ENCODE measurements at regions not wholly inside any gene's neighbourhood (a gene's known extent, or its start where the extent isn't known, plus 50 kb on each side); places are given as distances from the start of the nearest gene placed in this dataset.
A peak's percentile ranks its signal among the peaks of the same experiment; 100 is the strongest.

DNA sequence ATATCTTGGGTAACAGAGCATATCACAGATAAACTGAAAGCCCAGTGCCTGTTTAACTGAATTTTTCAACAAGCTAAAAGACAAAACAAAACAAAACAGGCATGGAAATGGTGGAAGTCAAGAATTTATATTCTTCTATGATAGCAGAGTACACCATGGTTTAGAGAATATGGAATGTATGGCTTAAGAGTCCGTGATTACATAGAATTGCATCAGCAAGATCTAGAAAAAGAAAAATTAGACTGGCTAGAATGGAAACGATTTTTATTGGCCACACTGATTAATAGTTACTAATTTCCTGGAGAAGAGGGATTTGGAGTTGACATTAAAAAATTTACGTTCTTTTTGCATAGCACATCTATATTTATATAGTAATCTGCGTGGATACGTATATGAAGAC is 435.2 kb upstream of the DPPA4 start:
- H3K36me3 Mint-ChIP-seq (ENCODE audit: low read depth): no peaks in the 10 kb centered on the region
- intact Hi-C loops (cut with micrococcal nuclease): no loop called here
- no peaks in the 10 kb centered on the region for H3K27me3 Mint-ChIP-seq (ENCODE audit: insufficient read depth)
- H3K4me1 Mint-ChIP-seq (ENCODE audit: low read depth): no peaks in the 10 kb centered on the region
- H3K4me3 Mint-ChIP-seq: no peak overlapping the region
- peaks cover 23% of the 10 kb centered on the region for H3K9me3 Mint-ChIP-seq
- no peak overlapping the region for H3K27ac Mint-ChIP-seq
- DNase-seq (ENCODE audit: low spot score): no peak

DNA sequence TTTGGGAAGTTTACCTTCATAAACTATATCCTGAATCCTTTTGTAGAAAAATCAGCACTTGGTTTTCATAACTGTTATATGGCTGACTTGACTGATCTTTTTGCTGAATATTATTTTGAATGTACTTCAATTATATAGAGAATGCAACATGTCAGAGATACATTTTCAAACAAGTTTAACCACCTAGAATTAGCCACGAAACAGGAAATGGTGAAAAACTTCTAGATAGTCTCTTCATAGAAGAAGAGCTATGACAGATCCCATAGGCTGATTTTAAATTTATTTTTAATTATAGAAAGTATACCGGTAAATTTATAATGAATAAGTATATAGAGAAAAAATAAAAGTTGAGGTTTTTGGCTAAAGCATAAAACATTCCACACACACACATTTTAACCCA is 436.8 kb upstream of the DPPA4 start:
- DNase-seq (ENCODE audit: low spot score): no peak
- Mint-ChIP-seq H3K9me3 (peaks cover 23% of the 10 kb centered on the region), H3K4me1 (ENCODE audit: low read depth) (no peaks in the 10 kb centered on the region), H3K4me3 (no peak overlapping the region), H3K27me3 (ENCODE audit: insufficient read depth) (no peaks in the 10 kb centered on the region), H3K36me3 (ENCODE audit: low read depth) (no peaks in the 10 kb centered on the region), H3K27ac (no peak overlapping the region)
- intact Hi-C loops (cut with micrococcal nuclease): no loop called here

DNA sequence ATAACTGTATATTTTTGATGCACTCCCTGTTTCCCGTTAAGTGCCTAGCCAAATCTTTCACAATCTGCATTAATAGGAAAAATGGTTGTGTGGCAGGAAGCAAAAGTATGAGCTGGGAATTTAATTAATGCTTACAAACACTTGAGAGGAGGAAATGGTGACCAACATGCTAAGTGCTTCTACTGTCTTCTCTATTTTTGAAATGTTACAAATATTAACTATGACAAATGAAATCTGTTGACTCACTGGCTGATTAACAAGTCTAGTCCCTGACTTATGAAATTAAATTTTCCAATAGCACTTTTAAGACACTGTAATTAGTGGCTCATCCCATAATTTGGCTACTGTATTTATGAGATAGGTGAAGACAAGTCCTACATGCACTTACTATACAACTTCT is 446.9 kb upstream of the DPPA4 start:
- Mint-ChIP-seq H3K4me3 (no peak overlapping the region), H3K4me1 (ENCODE audit: low read depth) (no peaks in the 10 kb centered on the region), H3K36me3 (ENCODE audit: low read depth) (no peaks in the 10 kb centered on the region), H3K9me3 (peaks cover 7% of the 10 kb centered on the region), H3K27me3 (ENCODE audit: insufficient read depth) (peaks cover 20% of the 10 kb centered on the region), H3K27ac (no peak overlapping the region)
- intact Hi-C loops (cut with micrococcal nuclease): no loop called here
- no peak for DNase-seq (ENCODE audit: low spot score)

DNA sequence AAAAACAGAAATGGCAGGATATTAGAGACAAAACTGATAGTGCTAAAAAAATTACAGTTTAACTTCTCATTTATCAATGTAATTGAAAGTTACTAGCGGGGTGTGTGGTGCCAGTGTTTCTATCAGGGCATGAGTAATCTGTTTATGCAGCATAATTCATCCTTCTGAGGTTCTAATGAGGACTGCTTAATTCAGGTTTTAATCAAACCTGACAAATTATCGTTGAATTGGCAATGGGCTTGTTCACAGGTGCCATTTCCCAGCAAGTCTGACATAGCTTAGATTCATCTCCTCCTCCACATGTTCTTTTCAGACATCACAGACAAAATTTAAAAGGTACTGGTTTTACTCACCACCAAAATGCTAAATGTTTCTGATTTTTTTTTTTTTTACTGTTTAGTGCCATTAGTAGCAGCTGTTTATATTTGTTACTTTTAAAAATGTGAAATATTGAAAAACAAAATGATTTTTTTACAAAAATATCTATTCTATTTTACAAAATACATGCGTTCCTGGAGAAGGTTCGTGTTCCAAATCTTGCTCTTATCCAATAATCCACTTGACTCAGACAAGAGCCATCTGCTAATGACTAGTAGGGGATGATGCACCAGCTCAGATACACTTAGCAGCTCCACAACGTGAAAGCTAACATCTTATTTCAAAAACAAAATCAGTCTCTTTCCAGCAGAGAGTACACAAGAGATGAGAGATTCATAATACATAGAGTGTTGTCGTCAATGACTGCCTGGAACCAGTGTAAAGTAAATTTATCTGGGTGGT is 447.7 kb upstream of the DPPA4 start:
- no peak for DNase-seq (ENCODE audit: low spot score)
- no peaks in the 10 kb centered on the region for H3K4me1 Mint-ChIP-seq (ENCODE audit: low read depth)
- H3K27ac Mint-ChIP-seq: no peak overlapping the region
- no peak overlapping the region for H3K4me3 Mint-ChIP-seq
- peaks cover 20% of the 10 kb centered on the region for H3K27me3 Mint-ChIP-seq (ENCODE audit: insufficient read depth)
- H3K36me3 Mint-ChIP-seq (ENCODE audit: low read depth): no peaks in the 10 kb centered on the region
- peaks cover 7% of the 10 kb centered on the region for H3K9me3 Mint-ChIP-seq
- intact Hi-C loops (cut with micrococcal nuclease): no loop called here

DNA sequence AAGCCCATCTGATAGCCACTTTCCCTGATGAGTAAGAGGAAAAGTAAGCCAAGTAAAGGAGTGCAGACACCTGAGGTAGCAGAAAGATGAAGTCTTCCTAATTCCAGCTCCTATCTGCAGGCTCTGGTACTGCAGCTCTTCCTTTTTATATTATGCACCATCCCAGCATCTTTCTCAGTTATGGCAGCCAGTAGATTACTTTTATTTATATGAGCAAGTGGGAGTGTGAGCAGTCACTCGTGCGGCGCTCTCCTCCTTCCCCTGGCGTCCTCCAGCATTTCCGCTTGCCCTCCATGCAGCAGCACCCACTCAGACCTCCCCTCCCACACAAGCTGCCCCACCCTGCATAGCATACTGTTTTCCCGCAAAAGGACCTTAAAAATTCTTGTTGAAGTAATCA is 465.9 kb upstream of the DPPA4 start:
- H3K4me1 Mint-ChIP-seq (ENCODE audit: low read depth): peaks cover 39% of the 10 kb centered on the region
- peaks cover 16% of the 10 kb centered on the region for H3K9me3 Mint-ChIP-seq
- peaks cover 18% of the 10 kb centered on the region for H3K27me3 Mint-ChIP-seq (ENCODE audit: insufficient read depth)
- intact Hi-C loops (cut with micrococcal nuclease): loop anchor here (10.0 kb wide), 3 partner anchors 968 to 1512 kb away; partner anchors contain the start of genes CIP2A and DZIP3
- no peak overlapping the region for H3K27ac Mint-ChIP-seq
- no peak for DNase-seq (ENCODE audit: low spot score)
- H3K36me3 Mint-ChIP-seq (ENCODE audit: low read depth): no peaks in the 10 kb centered on the region
- no peak overlapping the region for H3K4me3 Mint-ChIP-seq

DNA sequence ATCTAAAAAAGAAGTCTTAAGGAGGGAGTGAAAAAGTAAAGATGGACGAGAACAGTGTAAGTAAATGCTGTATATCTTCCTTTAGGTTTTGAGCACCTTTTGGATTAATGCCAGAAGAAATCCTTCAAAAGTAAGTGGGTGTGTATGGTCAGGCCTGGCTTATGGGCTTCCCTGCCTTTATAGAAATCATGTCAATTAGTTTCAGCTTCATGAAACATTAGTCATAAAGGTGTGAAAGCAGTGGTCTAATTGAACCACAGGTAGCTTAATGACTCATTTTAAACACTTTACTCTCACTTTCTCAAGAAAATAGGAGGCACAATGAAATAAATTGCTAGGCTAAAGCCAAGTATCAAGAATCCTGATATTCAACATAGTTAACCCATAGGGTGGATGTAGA is 467.4 kb upstream of the DPPA4 start:
- Mint-ChIP-seq H3K4me1 (ENCODE audit: low read depth) (peaks cover 39% of the 10 kb centered on the region), H3K9me3 (peaks cover 10% of the 10 kb centered on the region), H3K4me3 (peak overlapping the region; percentile 27), H3K27ac (peak overlapping the region; percentile 9), H3K27me3 (ENCODE audit: insufficient read depth) (peaks cover 18% of the 10 kb centered on the region), H3K36me3 (ENCODE audit: low read depth) (no peaks in the 10 kb centered on the region)
- intact Hi-C loops (cut with micrococcal nuclease): loop anchor here (2.0 to 10.0 kb wide), 8 partner anchors 970 to 1793 kb away; partner anchors contain the start of genes CIP2A, DZIP3, NECTIN3 and ZBED2
- no peak for DNase-seq (ENCODE audit: low spot score)

DNA sequence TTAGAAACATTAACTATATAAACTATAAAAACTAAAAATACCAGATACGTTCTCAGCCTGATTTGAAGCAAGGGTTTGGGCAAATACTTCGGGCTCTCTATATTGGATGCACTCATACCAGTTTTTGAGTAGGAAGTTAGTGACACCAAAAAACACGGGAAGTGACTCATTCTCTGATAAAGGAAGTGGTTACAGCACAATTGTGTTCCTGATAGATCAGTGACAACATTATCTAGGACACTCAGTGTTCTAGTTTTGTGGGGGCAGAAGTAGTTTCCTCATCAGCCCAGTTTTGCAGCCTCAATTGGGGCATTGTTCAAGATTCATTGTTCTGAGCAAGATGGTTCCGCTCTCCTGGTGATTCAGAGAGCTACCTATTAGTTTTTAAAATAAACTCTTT is 469.6 kb upstream of the DPPA4 start:
- DNase-seq (ENCODE audit: low spot score): peak; percentile 30
- peak overlapping the region; percentile 35 for H3K4me3 Mint-ChIP-seq
- H3K4me1 Mint-ChIP-seq (ENCODE audit: low read depth): peaks cover 39% of the 10 kb centered on the region
- H3K27ac Mint-ChIP-seq: peak overlapping the region; percentile 67
- peaks cover 6% of the 10 kb centered on the region for H3K9me3 Mint-ChIP-seq
- peaks cover 8% of the 10 kb centered on the region for H3K27me3 Mint-ChIP-seq (ENCODE audit: insufficient read depth)
- H3K36me3 Mint-ChIP-seq (ENCODE audit: low read depth): no peaks in the 10 kb centered on the region
- intact Hi-C loops (cut with micrococcal nuclease): loop anchor here (1.0 to 10.0 kb wide), 8 partner anchors 972 to 1860 kb away; partner anchors contain the start of genes CIP2A, DZIP3, NECTIN3 and ZBED2

DNA sequence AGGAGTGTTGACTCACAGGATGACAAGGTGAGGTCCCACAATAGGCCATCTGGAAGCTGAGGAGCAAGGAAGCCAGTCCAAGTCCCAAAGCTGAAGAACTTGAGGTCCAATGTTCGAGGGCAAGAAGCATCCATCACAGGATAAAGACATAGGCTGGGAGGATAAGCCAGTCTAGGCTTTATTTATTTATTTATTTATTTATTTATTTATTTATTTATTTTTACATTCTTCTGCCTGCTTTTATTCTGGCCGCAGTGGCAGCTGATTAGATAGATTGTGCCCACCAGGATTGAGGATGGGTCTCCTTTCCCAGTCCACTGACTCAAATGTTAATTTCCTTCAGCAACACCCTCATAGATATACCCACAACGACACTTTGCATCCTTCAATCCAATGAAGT is 472.2 kb upstream of the DPPA4 start:
- no peak for DNase-seq (ENCODE audit: low spot score)
- intact Hi-C loops (cut with micrococcal nuclease): loop anchor here (5.0 to 10.0 kb wide), 6 partner anchors 975 to 1788 kb away; partner anchors contain the start of genes CIP2A, DZIP3, NECTIN3 and ZBED2
- H3K9me3 Mint-ChIP-seq: peaks cover 16% of the 10 kb centered on the region

DNA sequence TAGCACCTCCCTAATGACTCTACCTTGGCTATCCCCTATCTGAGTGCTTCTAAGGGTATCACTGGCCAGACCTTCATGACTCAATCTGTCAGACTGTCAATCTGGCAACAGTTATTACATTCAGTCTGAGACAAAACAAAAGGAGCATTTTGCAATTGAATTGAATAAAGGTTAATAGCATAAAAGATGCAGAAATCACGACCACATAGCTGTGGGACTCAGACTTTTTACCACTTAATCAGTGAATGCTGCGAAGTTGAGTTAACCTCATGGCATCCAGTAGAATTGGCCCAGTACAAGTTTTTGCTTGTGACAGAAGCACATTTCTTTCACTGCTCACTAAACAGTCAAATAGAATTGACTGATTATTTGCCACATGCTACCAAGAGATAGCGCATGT is 480.7 kb upstream of the DPPA4 start:
- no peak overlapping the region for H3K4me3 Mint-ChIP-seq
- DNase-seq (ENCODE audit: low spot score): no peak
- no peak overlapping the region for H3K27ac Mint-ChIP-seq
- peaks cover 4% of the 10 kb centered on the region for H3K36me3 Mint-ChIP-seq (ENCODE audit: low read depth)
- H3K27me3 Mint-ChIP-seq (ENCODE audit: insufficient read depth): peaks cover 9% of the 10 kb centered on the region
- H3K9me3 Mint-ChIP-seq: peaks cover 10% of the 10 kb centered on the region
- H3K4me1 Mint-ChIP-seq (ENCODE audit: low read depth): no peaks in the 10 kb centered on the region
- intact Hi-C loops (cut with micrococcal nuclease): no loop called here

More for the DNA sequence above, 472.2 kb upstream of the DPPA4 start:
- H3K27me3 Mint-ChIP-seq (ENCODE audit: insufficient read depth): peaks cover 5% of the 10 kb centered on the region
- H3K4me3 Mint-ChIP-seq: no peak overlapping the region
- peaks cover 4% of the 10 kb centered on the region for H3K36me3 Mint-ChIP-seq (ENCODE audit: low read depth)
- peaks cover 35% of the 10 kb centered on the region for H3K4me1 Mint-ChIP-seq (ENCODE audit: low read depth)
- no peak overlapping the region for H3K27ac Mint-ChIP-seq

DNA sequence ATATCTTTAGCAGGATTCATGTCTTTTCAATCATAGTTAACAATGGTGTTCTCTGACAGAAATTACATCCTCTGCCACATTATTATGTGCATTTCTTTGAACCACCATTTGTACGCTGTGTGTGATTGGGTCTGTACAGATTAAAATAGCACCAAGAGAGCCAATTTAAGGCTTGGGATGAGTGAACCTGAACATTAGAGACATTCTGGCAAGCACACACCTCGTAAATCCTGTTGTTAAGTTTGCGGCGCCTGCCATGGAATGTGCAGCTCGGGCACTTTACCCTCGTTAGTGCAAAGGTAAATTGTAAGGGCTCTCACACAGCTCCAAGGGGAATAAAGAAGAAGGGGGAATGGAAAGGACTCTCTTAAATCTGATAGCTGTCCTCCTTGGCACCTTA is 482.4 kb upstream of the DPPA4 start:
- intact Hi-C loops (cut with micrococcal nuclease): no loop called here

DNA sequence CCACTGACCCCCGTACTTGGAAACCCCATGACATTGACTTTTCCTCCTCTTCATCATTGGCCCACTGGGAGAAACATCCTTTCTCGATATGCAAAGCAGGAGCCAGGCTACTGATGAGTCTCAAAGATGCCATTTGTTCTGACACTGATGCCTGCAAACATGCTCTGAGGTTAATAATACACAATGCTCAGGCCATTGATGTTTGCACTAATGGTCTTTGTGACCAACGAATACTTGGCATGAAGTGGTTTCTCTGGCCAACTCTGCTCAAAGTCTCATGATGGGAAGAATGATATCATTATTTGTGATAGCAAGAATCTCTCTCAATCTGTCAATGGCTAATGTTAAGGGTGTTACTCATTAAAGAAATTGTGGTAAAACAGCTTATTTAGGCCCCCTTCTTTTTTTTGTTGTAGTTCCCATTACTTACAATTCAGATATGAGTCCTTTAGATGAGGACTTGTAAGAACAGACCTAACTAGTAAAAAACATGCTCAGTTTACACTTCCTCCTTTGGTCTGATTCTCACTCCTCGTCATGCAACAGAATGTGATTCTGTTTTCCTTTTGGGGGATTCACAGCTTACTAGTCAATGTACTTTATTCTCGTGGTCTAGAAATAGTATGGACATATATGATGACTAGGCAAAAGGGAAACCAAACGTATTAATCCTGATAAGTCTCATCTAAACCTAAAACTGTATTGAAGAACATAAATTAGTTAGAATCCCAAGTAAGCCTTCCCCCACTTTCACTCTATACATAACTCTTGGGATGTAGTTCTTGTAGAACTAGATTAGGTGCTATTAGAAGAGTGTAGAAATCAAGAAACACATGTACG is 488.8 kb upstream of the DPPA4 start:
- Mint-ChIP-seq H3K27me3 (ENCODE audit: insufficient read depth) (peaks cover 1% of the 10 kb centered on the region), H3K36me3 (ENCODE audit: low read depth) (no peaks in the 10 kb centered on the region), H3K9me3 (peaks cover 3% of the 10 kb centered on the region), H3K27ac (no peak overlapping the region), H3K4me3 (no peak overlapping the region), H3K4me1 (ENCODE audit: low read depth) (no peaks in the 10 kb centered on the region)
- DNase-seq (ENCODE audit: low spot score): no peak
- intact Hi-C loops (cut with micrococcal nuclease): no loop called here

More for the DNA sequence above, 482.4 kb upstream of the DPPA4 start:
- no peak overlapping the region for H3K27ac Mint-ChIP-seq
- H3K9me3 Mint-ChIP-seq: no peaks in the 10 kb centered on the region
- H3K27me3 Mint-ChIP-seq (ENCODE audit: insufficient read depth): peaks cover 5% of the 10 kb centered on the region
- no peaks in the 10 kb centered on the region for H3K4me1 Mint-ChIP-seq (ENCODE audit: low read depth)
- no peaks in the 10 kb centered on the region for H3K36me3 Mint-ChIP-seq (ENCODE audit: low read depth)
- no peak overlapping the region for H3K4me3 Mint-ChIP-seq
- DNase-seq (ENCODE audit: low spot score): no peak

DNA sequence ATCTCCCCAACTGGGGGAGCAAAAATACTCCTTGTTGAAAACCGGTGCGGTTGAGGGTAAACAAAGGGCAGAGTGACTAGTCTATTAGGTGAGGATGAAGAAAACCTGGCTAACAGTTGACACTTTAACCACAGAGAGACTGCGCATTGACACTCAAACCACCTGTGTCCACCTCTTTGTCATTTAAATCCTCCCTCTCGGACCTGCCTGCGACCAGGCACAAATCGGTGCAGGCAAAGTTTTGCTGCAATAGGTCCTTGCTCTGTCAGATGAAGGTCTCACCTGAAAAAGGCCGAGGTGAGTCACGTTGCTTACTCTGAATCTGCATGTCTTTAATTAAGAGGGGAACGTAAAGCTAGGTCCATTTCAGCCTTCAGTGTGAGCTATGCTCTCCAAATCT is 494.1 kb upstream of the DPPA4 start:
- no peaks in the 10 kb centered on the region for H3K4me1 Mint-ChIP-seq (ENCODE audit: low read depth)
- intact Hi-C loops (cut with micrococcal nuclease): no loop called here
- no peaks in the 10 kb centered on the region for H3K27me3 Mint-ChIP-seq (ENCODE audit: insufficient read depth)
- no peak overlapping the region for H3K4me3 Mint-ChIP-seq
- peaks cover 3% of the 10 kb centered on the region for H3K9me3 Mint-ChIP-seq
- no peaks in the 10 kb centered on the region for H3K36me3 Mint-ChIP-seq (ENCODE audit: low read depth)
- no peak for DNase-seq (ENCODE audit: low spot score)
- no peak overlapping the region for H3K27ac Mint-ChIP-seq

DNA sequence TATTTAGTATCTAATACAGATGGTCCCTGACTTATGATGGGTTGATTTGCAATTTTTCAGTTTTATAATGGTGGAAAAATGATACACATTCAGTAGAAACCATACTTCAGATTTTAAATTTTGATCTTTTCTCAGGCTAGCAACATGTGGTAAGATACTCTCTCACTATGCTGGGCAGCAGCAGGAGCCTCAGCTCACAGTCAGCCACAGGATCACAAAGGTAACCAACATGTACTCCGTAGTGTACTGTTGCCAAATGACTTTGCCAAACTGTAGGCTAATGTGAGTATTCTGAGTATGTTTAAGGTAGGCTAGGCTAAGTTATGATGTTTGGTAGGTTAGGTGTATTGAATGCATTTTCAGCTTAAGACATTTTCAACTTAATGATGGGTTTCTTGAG is 498.6 kb upstream of the DPPA4 start:
- Mint-ChIP-seq H3K9me3 (peaks cover 1% of the 10 kb centered on the region), H3K4me3 (no peak overlapping the region), H3K27ac (no peak overlapping the region), H3K36me3 (ENCODE audit: low read depth) (no peaks in the 10 kb centered on the region), H3K27me3 (ENCODE audit: insufficient read depth) (no peaks in the 10 kb centered on the region), H3K4me1 (ENCODE audit: low read depth) (no peaks in the 10 kb centered on the region)
- DNase-seq (ENCODE audit: low spot score): no peak
- intact Hi-C loops (cut with micrococcal nuclease): no loop called here

Data from activated T-helper 1 cell treated with anti-CD3 and anti-CD28 coated beads, Interleukin-12 subunit alpha, Interleukin-12 subunit beta, Interleukin-2, Interleukin-4 antibody, amounts not matched to agents 30 ng/mL and 10 ng/mL and 1 ng/mL, durations not matched to agents 14 hours and 24 hours and 36 hours (primary cell).